ENCODE measurements at regions not wholly inside any gene's neighbourhood (a gene's known extent, or its start where the extent isn't known, plus 50 kb on each side); places are given as distances from the start of the nearest gene placed in this dataset.

DNA sequence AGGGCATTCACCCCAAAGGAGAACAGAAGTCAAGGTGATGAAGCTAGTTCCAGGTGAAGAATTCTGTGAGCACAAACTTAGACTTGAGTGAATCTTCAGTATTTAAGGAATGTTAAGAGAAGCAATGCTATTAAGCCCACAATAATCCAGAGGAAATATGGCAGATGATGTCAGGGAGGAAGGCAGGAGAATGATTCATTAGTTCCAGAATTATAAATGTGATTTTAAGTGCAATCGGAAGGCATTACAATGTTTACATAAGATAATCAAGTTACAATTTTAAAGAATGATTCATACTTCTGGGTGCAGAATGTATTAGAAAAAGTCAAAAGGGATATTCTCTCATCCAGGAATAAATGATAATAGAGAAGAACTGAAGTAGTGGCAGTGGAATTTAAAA, 545.2 kb upstream of the BRINP3 start:
- Histone ChIP-seq H3K79me2 (ENCODE audit: control insufficient read depth, insufficient read depth, low read length) (no peaks in the 10 kb centered on the region), H3K4me1 (replicated peaks in 1 of 2; ENCODE audit: control insufficient read depth in 2 of 2, insufficient read depth in 2 of 2, low read length in 2 of 2) (no peaks in the 10 kb centered on the region), H3K27ac (ENCODE audit: extremely low read depth, low read depth, low read length) (no peak overlapping the region), H3K4me2 (ENCODE audit: insufficient read depth, low read length) (no peak overlapping the region), H3K4me3 (no peak overlapping the region), H4K20me1 (replicated peaks; ENCODE audit: control insufficient read depth, insufficient read depth, low read length) (no peaks in the 10 kb centered on the region), H3K9me1 (ENCODE audit: control insufficient read depth, insufficient read depth, low read length) (no peaks in the 10 kb centered on the region), H2AFZ (ENCODE audit: low read depth, low read length) (no peak overlapping the region), H3K9me3 (replicated peaks; ENCODE audit: control insufficient read depth, insufficient read depth, low read depth, low read length) (no peaks in the 10 kb centered on the region), H3K36me3 (ENCODE audit: control insufficient read depth, insufficient read depth, low read length) (no peaks in the 10 kb centered on the region), H3K27me3 (ENCODE audit: control insufficient read depth in 2 of 2, insufficient read depth in 2 of 2, low read length in 2 of 2) (no peaks in the 10 kb centered on the region), H3K9ac (ENCODE audit: insufficient read depth in 1 of 2, low read depth in 2 of 2, low read length in 2 of 2) (no peak overlapping the region)
- POLR2A ChIA-PET: no interaction called here
- FAIRE-seq (no peak), ATAC-seq (no peak), DNase-seq (ENCODE audit: extremely low read depth in 1 of 4, low spot score in 3 of 4) (no peak)
- no TSS peak for BruUV-seq (replicated peaks)
- CTCF ChIA-PET (ENCODE audit: low intra/inter-chr PET ratio): no interaction called here
- intact Hi-C loops (cut with micrococcal nuclease) (no loop called here), in situ Hi-C loops (cut with MboI) (no loop called here)
- WGBS (ENCODE audit: insufficient coverage, low coverage, missing lambda C conversion rate): 32% methylated on average over 1 of the region's 1 CpG
- no peak for TF ChIP-seq FOXK2 (conservative IDR thresholded peaks at IDR 0.05 in 1 of 2, IDR thresholded peaks at IDR 0.05 in 1 of 2; ENCODE audit: low read depth in 2 of 2)
- no peak for TF ChIP-seq NR3C1 (CRISPR knock-in tag; IDR thresholded peaks at IDR 0.05)
- no peak for TF ChIP-seq ZNF175 (CRISPR knock-in tag; IDR thresholded peaks at IDR 0.05; ENCODE audit: low read depth)
- no peak for TF ChIP-seq ZNF778 (CRISPR knock-in tag; IDR thresholded peaks at IDR 0.05)
- TF ChIP-seq, protein P1, sequence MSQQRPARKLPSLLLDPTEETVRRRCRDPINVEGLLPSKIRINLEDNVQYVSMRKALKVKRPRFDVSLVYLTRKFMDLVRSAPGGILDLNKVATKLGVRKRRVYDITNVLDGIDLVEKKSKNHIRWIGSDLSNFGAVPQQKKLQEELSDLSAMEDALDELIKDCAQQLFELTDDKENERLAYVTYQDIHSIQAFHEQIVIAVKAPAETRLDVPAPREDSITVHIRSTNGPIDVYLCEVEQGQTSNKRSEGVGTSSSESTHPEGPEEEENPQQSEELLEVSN (IDR thresholded peaks at IDR 0.05; ENCODE audit: borderline replicate concordance in 1 of 2, extremely low read depth in 1 of 2, insufficient read depth in 1 of 2, insufficient read length in 1 of 2, low read depth in 1 of 2, low read length in 1 of 2, poor library complexity in 1 of 2, severe bottlenecking in 1 of 2): no peak
- no peak for TF ChIP-seq BRD9 (IDR thresholded peaks at IDR 0.05; ENCODE audit: low read depth, partially characterized antibody)
- TF ChIP-seq MTA2 (IDR thresholded peaks at IDR 0.05; ENCODE audit: low read depth): no peak
- no peak for TF ChIP-seq ZNF561 (CRISPR knock-in tag; conservative IDR thresholded peaks at IDR 0.05)
- no peak for TF ChIP-seq ILK (tag; IDR thresholded peaks at IDR 0.05; ENCODE audit: borderline replicate concordance, low read depth)
- TF ChIP-seq FOXJ3 (CRISPR knock-in tag; IDR thresholded peaks at IDR 0.05): no peak
- TF ChIP-seq ZNF165 (CRISPR knock-in tag; IDR thresholded peaks at IDR 0.05; ENCODE audit: borderline replicate concordance): no peak
- TF ChIP-seq CEBPB (tag; IDR thresholded peaks at IDR 0.05): no peak
